Esophagus squamous epithelium (tissue), 4 donors: ENCODE measurements at regions not wholly inside any gene's neighbourhood (a gene's known extent, or its start where the extent isn't known, plus 50 kb on each side); places are given as distances from the start of the nearest gene placed in this dataset.

Experiments
- CTCF ChIP-seq, 6 experiments: fragments of 450-650 bp in 4 of 6; fragments of 200-600 bp in 2 of 6; sonication (generic) in 2 of 6; IDR thresholded peaks; one replicate each; pipeline ENCODE4 v1.5.1; 2016 to 2019; ENCODE audit warnings: antibody characterized with exemption in 6 of 6, mild to moderate bottlenecking in 4 of 6, moderate library complexity in 4 of 6
- POLR2A ChIP-seq, 4 donors: fragments of 450-650 bp; IDR thresholded peaks; one replicate each; pipeline ENCODE4 v1.6.1; 2017; ENCODE audit warnings: antibody characterized with exemption in 4 of 4, mild to moderate bottlenecking in 4 of 4, moderate library complexity in 3 of 4

GRCh38 chr11:36874291-36874690 is 276.3 kb upstream of the RAG2 start:
- no peak for TF ChIP-seq CTCF (IDR thresholded peaks at IDR 0.05)
- TF ChIP-seq POLR2A (IDR thresholded peaks at IDR 0.05) = no peak
